Small intestine (tissue), 7 donors: ENCODE measurements at regions not wholly inside any gene's neighbourhood (a gene's known extent, or its start where the extent isn't known, plus 50 kb on each side); places are given as distances from the start of the nearest gene placed in this dataset.

Experiments used
- DNase-seq, 2 donors: peaks; one replicate each; pipeline versions ENCODE4 v3.0.0 to v3.0.0-alpha.2; 2013
- FAIRE-seq: peaks from 2 replicates; lab custom pipeline; 2012; peaks lifted over from hg19 to GRCh38; lab: Jason Lieb, UNC
- H3K27ac ChIP-seq, 3 donors: one replicate each; pipeline ENCODE4 v1.5.1; 2013; ENCODE audit warnings: low read length in 2 of 3, mild to moderate bottlenecking in 2 of 3, control low read depth in 1 of 3, inconsistent platforms in 1 of 3, low read depth in 1 of 3, moderate library complexity in 1 of 3
- H3K27me3 ChIP-seq, 3 donors: one replicate each; pipeline ENCODE4 v1.6.1; 2013; ENCODE audit warnings: low read length in 3 of 3, inconsistent platforms in 1 of 3; ENCODE audit not compliant: control insufficient read depth in 3 of 3, insufficient read depth in 3 of 3
- H3K36me3 ChIP-seq, 3 donors: one replicate each; pipeline ENCODE4 v1.6.1; 2013; ENCODE audit warnings: low read length in 3 of 3, inconsistent platforms in 1 of 3, low read depth in 1 of 3, mild to moderate bottlenecking in 1 of 3, moderate library complexity in 1 of 3; ENCODE audit not compliant: control insufficient read depth in 3 of 3, insufficient read depth in 2 of 3
- H3K4me1 ChIP-seq, 3 donors: one replicate each; pipeline ENCODE4 v1.6.1; 2013; ENCODE audit warnings: low read length in 2 of 3, inconsistent platforms in 1 of 3, low read depth in 1 of 3, mild to moderate bottlenecking in 1 of 3, moderate library complexity in 1 of 3; ENCODE audit not compliant: control insufficient read depth in 3 of 3, insufficient read depth in 2 of 3
- H3K4me3 ChIP-seq, 3 donors: one replicate each; pipeline ENCODE4 v1.5.1; 2013; ENCODE audit warnings: low read length in 3 of 3, control low read depth in 1 of 3, inconsistent platforms in 1 of 3, low read depth in 1 of 3, mild to moderate bottlenecking in 1 of 3, moderate library complexity in 1 of 3
- H3K9me3 ChIP-seq, 2 donors: one replicate each; pipeline ENCODE4 v1.6.1; 2013; ENCODE audit warnings: low read depth in 1 of 2, low read length in 1 of 2; ENCODE audit not compliant: control insufficient read depth in 2 of 2, insufficient read depth in 1 of 2
- WGBS, 3 donors: extraction: QIAGEN DNeasy Blood & Tissue Kit; methylation state at CpG; one replicate each; pipeline ENCODE4 v1.1.7; 2013; 5-methylcytosine and 5-hydroxymethylcytosine counted together
- donor health status: healthy with polysubstance abuse.
- donor health status: control.
- donor health status: control.
- donor health status: Bipolar disorder and iron deficiency.
- donor health status: healthy.

GRCh38 chr4:111512081-111512783 is 633.0 kb upstream of the FAM241A start:
- Histone ChIP-seq H3K4me3 (no peak overlapping the region), H3K9me3 (no peaks in the 10 kb centered on the region), H3K27me3 (no peaks in the 10 kb centered on the region), H3K36me3 (no peaks in the 10 kb centered on the region), H3K27ac (no peak overlapping the region), H3K4me1 (no peaks in the 10 kb centered on the region)
- FAIRE-seq (no peak), DNase-seq (no peak)
- 78 to 90% (median 80%) methylated on average over 5 of the region's 5 CpGs for WGBS, 3 donors

DNA sequence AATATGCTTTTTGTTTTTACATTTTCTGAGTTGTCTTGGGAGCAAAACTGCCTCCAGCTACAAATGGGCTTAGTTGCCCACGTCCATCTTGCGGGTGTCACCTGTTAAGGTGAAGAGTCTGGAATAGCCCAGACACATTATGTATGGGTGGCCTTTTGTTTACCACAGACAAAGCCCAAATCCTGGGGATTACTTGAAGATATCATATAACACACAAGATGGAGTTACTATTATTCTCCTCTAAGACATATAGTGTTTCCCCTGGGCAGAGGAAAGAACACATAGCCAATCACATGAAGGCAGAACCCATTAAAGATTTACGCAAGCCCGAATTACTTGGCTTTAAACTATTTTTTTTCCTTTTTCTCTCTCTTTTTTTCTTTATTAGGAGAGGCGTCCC is 625.6 kb upstream of the FAM241A start:
- Histone ChIP-seq H3K9me3 (no peaks in the 10 kb centered on the region), H3K4me1 (no peaks in the 10 kb centered on the region), H3K36me3 (no peaks in the 10 kb centered on the region), H3K27ac (no peak overlapping the region), H3K4me3 (no peak overlapping the region), H3K27me3 (no peaks in the 10 kb centered on the region)
- 76 to 88% (median 86%) methylated on average over 5 of the region's 5 CpGs for WGBS, 3 donors
- no peak for FAIRE-seq
- no peak for DNase-seq

- Histone ChIP-seq H3K4me3 (no peak overlapping the region), H3K27me3 (no peaks in the 10 kb centered on the region), H3K9me3 (peaks cover 0 to 6% of the 10 kb centered on the region in 2 donors), H3K27ac (no peak overlapping the region), H3K4me1 (no peaks in the 10 kb centered on the region), H3K36me3 (no peaks in the 10 kb centered on the region)
- 45 to 66% (median 47%) methylated on average over 2 of the region's 2 CpGs for WGBS, 3 donors
- no peak for DNase-seq
- FAIRE-seq: no peak
These were observed 614.8 kb upstream of the FAM241A start for GRCh38 chr4:111530446-111530845.

- Histone ChIP-seq H3K4me3 (no peak overlapping the region), H3K4me1 (no peaks in the 10 kb centered on the region), H3K27ac (no peak overlapping the region), H3K36me3 (no peaks in the 10 kb centered on the region), H3K27me3 (no peaks in the 10 kb centered on the region), H3K9me3 (no peaks in the 10 kb centered on the region)
- WGBS, 3 donors: 0 to 12% (median 10%) methylated on average over 1 of the region's 1 CpG
- no peak for DNase-seq
- no peak for FAIRE-seq
These were observed 609.5 kb upstream of the FAM241A start for GRCh38 chr4:111535792-111536191.

DNA sequence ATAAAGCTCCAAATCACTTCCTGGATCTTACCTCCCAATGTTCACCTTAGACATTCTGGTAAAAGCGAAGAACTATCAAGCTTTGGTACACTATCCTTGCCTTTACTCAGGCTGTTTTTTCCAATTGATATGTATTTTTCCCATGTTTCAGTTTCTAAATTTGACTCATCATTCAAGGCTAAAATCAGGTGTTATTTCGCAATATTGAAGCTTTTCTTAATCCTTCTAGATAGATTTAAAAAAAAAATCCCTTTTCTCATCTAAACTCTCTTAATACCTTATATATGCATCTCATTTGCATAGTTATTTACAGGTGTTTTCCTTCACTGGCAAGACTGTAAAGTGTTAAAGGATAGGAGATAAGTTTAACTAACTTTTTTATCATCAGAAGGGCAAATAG is 608.1 kb upstream of the FAM241A start:
- Histone ChIP-seq H3K27me3 (no peaks in the 10 kb centered on the region), H3K4me3 (no peak overlapping the region), H3K27ac (no peak overlapping the region), H3K36me3 (no peaks in the 10 kb centered on the region), H3K4me1 (no peaks in the 10 kb centered on the region), H3K9me3 (no peaks in the 10 kb centered on the region)
- 82 to 84% (median 83%) methylated on average over 2 of the region's 2 CpGs for WGBS, 3 donors
- FAIRE-seq: no peak
- no peak for DNase-seq

DNA sequence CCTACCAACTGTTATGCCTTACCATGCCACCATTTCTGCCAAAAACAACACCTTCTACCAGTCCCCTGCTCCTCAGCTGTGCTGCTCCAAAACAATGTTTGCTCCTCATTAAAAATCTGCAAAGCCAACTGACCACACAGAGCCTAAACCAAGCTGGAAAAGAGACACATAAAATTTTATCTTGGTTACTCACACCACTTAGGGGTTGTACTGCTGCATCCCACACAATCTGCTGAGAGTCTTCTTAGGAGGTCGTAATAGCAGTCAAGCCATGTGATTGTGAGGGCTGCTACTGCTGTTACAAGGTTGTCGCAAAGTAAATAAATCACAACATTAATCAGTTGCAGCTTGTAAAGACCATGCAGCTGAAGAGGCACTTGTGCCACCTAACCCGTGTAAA is 607.4 kb upstream of the FAM241A start:
- H3K4me3 ChIP-seq: no peak overlapping the region
- WGBS, 3 donors: 53 to 62% (median 55%) methylated on average over 3 of the region's 3 CpGs
- H3K36me3 ChIP-seq: no peaks in the 10 kb centered on the region
- no peaks in the 10 kb centered on the region for H3K27me3 ChIP-seq
- no peak for FAIRE-seq
- H3K4me1 ChIP-seq: no peaks in the 10 kb centered on the region
- H3K27ac ChIP-seq: no peak overlapping the region
- H3K9me3 ChIP-seq: no peaks in the 10 kb centered on the region
- DNase-seq: no peak

DNA sequence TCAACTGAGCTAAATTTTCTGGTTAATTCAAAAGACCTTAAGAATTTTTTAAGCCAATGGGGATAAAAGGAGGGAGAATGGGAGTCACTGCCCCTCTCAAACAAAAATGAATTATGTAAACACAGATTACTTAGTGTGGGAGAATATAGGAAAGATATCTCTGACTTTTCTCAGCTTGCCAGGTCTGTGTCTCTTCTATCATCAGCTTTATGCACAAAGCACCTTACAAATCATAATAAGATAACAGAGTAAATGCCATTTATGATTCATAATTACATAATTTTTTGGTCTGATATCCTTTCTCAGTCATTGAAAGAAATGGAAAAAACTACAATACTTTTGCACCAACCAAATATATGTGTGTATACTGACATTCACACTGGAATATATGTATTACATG is 604.6 kb upstream of the FAM241A start:
- no peak for FAIRE-seq
- no peak overlapping the region for H3K27ac ChIP-seq
- no peaks in the 10 kb centered on the region for H3K9me3 ChIP-seq
- no peaks in the 10 kb centered on the region for H3K36me3 ChIP-seq
- no peak for DNase-seq
- H3K27me3 ChIP-seq: no peaks in the 10 kb centered on the region
- no peak overlapping the region for H3K4me3 ChIP-seq
- H3K4me1 ChIP-seq: no peaks in the 10 kb centered on the region

- Histone ChIP-seq H3K36me3 (no peaks in the 10 kb centered on the region), H3K27me3 (no peaks in the 10 kb centered on the region), H3K9me3 (no peaks in the 10 kb centered on the region), H3K4me3 (no peak overlapping the region), H3K4me1 (no peaks in the 10 kb centered on the region), H3K27ac (no peak overlapping the region)
- DNase-seq (no peak), FAIRE-seq (no peak)
These were observed 603.2 kb upstream of the FAM241A start for GRCh38 chr4:111542056-111542455.

DNA sequence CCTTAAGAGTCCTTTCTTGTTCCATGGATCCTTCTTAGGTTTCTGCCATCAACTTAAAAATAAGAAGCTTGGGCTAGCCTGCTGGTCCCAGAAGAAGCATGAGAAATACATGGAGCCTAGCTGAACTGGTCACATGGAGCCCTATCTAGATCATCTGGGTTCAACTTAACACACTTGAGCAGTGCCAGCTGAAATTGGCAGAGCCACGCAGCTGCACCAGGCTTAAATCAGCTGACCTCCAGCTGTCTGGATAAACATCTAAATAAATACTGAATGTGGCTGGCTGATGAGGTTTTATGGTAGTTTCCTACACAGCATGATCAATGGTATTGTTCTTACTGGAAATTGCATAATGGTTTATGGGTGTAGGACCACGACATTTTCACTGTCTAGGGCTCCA is 598.4 kb upstream of the FAM241A start:
- no peak for FAIRE-seq
- no peak for DNase-seq
- Histone ChIP-seq H3K36me3 (no peaks in the 10 kb centered on the region), H3K4me1 (no peaks in the 10 kb centered on the region), H3K4me3 (no peak overlapping the region), H3K27me3 (no peaks in the 10 kb centered on the region), H3K27ac (no peak overlapping the region), H3K9me3 (no peaks in the 10 kb centered on the region)
- WGBS, 3 donors: 16 to 47% (median 26%) methylated on average over 2 of the region's 2 CpGs
